LNCaP clone FGC (cell line): ENCODE measurements at regions not wholly inside any gene's neighbourhood (a gene's known extent, or its start where the extent isn't known, plus 50 kb on each side); places are given as distances from the start of the nearest gene placed in this dataset.

ENCODE experiments used
- DNase-seq: peaks from one replicate; pipeline ENCODE4 v3.0.0-alpha.2; 2011; ENCODE audit warnings: low read depth
- H3K4me3 ChIP-seq: 2 replicates; pipeline ENCODE4 v1.5.1; 2011; ENCODE audit warnings: mild to moderate bottlenecking, low read depth, low read length, control low read depth
- CTCF ChIP-seq: IDR thresholded peaks from 2 replicates; pipeline ENCODE4 v1.5.1; 2012; ENCODE audit warnings: mild to moderate bottlenecking; ENCODE audit not compliant: control insufficient read depth, insufficient read depth; ENCODE audit errors: extremely low read depth

- no peak for DNase-seq
- H3K4me3 ChIP-seq = no peak overlapping the region
- no peak for TF ChIP-seq CTCF
Observed at GRCh38 chr10:100679327-100679726, 66.1 kb upstream of the PAX2 start.

- TF ChIP-seq CTCF = no peak
- DNase-seq = no peak
- H3K4me3 ChIP-seq = no peak overlapping the region
Observed at GRCh38 chr10:100683004-100683403, 62.4 kb upstream of the PAX2 start.

GRCh38 chr10:100683545-100684300, 61.7 kb upstream of the PAX2 start:
- no peak for DNase-seq
- H3K4me3 ChIP-seq = no peak overlapping the region
- TF ChIP-seq CTCF = no peak

GRCh38 chr10:100684688-100685235, 60.6 kb upstream of the PAX2 start:
- no peak for TF ChIP-seq CTCF
- no peak for DNase-seq
- no peak overlapping the region for H3K4me3 ChIP-seq

GRCh38 chr10:100685331-100685730, 60.1 kb upstream of the PAX2 start:
- DNase-seq = no peak
- no peak overlapping the region for H3K4me3 ChIP-seq
- TF ChIP-seq CTCF = no peak

- no peak overlapping the region for H3K4me3 ChIP-seq
- DNase-seq = no peak
- no peak for TF ChIP-seq CTCF
Observed at GRCh38 chr10:100687143-100688003, 58.0 kb upstream of the PAX2 start.
